NCI-H146 treated with DMSO at 0.1 percent for 48 hours (cell line): ENCODE measurements at regions not wholly inside any gene's neighbourhood (a gene's known extent, or its start where the extent isn't known, plus 50 kb on each side); places are given as distances from the start of the nearest gene placed in this dataset.
A peak's percentile ranks its signal among the peaks of the same experiment; 100 is the strongest.
"Not testable (repeated sequence)": the region's sequence is repeated elsewhere in the genome, so short reads cannot be mapped to it uniquely, and the experiment has no call there.

Experiments used
- DNase-seq: peaks from one replicate; lab custom pipeline; 2025; ENCODE audit not compliant: unreplicated experiment; lab: John Stamatoyannopoulos, UW

DNA sequence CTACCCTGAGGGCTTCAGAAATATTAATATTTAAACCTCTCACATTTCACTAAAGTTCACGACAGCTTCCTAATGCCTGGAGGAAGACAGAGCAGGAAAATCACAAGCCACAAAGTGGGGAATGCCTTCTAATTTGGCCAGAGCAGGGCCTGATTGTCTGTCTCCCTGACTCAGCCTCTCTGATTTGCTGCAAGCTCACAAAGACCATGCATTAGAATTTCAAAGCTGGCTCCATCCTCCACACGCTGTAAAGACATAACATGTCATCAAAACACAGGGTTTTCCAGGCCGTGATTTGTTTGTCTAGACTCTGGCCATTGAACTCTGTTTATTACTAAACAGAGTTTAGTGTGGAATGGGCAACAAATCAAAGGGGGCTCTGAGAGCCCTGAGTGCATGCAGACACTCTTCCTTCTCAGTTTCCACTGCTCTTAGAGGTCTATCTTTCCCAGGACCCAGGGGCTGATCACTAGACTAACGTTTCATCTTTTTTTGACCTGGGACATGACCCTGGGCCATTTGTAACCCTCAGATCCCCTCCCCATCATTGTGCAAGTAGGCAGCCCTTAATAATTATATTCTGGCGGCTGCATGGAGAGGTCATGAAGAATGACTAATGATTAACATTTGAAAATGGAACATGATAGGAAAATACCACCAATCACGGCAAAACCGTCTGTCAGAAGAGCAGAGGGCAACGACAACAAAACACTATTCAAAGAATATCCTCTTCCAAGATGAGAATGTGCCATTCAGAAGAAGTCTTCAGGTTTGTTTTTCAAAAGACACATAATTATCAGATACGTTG, 140.2 kb downstream of the ENC1 start:
- no peak for DNase-seq

DNA sequence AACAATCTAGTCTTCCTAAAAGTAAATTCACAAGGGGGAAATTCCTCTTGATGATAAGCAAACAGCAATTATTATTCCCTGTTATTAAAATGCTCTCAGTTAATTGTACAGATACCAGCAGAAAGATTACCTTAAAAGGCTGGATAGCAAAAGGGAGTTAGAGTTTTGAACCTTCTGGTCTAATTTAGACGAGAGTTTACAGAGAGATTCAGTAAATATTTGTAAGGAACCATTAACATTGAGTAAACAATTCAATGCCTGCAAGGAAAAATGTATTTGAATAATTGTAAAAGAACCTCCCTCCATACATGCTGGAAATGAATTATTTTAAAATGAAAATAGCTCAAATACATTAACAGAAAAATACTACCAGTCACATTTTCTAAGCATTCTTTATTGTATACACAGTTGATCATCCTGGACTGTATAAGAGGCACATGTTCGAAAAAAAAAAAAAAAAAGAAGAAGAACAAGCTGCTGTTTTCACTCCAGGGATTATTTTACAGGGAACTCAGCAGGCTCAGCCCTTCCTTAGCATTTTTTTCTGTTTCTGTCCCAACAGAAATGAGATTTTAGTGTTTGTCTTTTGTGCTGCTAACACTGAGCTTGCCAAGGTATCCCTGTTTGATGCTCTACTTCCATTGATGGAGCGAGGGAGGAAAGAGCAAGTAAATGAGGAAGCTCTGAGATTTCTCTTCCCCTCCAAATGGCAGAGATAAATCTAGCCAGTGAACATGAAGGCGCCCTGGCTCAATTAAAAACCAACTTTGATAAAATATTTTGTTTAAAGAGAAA, 141.1 kb downstream of the ENC1 start:
- DNase-seq, result peak; percentile 68

DNA sequence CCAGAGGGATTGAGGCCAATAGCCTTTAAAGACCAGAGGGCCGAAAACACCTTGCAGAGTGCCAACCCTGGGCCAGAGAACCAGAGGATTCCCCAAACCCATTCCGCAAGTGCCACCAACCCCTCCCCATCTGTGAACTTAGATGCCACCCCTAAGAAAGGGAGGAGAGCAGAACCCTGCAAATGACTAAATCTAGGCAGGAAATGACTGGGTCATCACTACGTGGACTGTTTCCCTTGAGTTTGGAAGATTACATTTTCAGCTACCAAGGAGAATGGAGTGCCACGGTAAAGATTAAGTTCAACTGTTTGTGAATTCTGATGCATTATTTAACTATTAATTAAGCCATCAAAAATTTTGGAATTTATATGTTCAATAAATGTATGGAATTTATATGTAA, 142.8 kb downstream of the ENC1 start:
- no peak for DNase-seq

DNA sequence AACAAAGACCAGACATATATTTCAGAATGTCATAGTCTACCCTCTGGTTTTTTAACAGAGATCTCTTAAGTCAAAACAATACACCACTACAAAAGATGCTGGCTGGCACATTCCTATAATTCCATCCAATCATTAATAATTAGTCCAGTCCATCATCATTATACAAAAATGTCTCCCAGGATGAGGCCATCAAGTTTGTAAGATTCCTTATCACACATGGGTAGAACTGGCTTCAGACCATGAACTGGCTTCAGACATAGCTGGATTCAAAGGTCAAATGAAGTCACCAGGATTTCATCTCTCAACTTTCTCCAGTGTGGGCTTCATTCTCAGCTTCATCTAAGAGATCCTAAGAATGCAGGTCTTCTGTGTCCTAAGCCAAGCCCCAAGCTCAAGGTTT, 147.1 kb downstream of the ENC1 start:
- DNase-seq, result no peak

DNA sequence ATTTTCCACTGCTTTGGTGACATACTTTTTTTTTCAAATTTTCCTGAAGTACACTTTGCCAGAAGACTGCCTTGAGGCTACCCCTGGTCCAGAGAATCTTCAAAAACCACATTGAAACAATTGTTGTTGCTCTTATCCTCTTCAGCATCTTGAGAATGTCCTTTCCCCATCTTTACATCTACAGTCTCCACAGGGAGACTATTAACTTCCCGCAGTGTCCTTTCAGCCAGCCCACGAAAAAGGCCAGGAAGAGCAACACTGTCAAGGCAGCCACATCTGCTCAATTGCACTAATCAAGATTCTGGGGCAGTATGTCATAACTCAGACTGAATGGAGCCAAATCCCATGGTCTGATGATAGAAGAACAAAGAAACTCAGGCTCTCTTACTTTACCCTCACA, 148.3 kb downstream of the ENC1 start:
- DNase-seq, result no peak

DNA sequence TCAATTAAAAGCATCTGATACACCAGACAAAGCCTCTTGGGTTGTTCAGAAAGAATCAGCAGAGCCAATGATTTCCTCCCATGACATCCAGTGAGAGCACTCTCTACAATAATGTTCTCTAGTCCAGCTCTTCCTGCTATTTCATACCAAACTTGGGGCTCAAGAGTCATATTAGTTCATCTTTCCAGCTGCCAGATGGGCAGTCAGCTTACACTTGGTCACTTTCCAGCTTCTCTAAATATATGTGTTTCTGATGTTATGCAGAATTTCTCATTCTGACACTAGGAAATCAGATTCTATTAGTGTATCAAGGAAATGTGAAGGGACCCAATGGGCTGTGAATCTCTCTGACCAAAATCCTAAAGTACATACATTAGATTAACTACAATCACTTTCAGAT, 148.9 kb downstream of the ENC1 start:
- no peak for DNase-seq

DNA sequence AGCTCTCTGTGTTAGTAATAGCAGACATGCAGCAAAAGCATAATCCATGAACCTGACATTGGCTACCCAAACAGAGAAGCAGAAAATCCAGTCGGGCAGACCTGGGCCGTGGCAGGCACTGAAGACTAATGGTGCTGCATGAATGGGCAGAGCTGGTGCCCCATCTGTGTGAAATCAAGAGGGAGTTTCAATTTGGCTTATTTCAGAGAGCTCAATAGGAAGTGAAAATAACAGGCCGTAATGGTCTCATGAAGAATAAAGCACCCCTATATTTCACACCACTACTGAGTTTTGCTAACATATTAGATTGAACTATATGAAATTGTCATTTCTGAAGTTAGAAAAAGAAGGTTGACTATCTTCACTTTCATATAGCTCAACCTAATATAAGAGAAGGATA, 149.7 kb downstream of the ENC1 start:
- DNase-seq, result no peak

DNA sequence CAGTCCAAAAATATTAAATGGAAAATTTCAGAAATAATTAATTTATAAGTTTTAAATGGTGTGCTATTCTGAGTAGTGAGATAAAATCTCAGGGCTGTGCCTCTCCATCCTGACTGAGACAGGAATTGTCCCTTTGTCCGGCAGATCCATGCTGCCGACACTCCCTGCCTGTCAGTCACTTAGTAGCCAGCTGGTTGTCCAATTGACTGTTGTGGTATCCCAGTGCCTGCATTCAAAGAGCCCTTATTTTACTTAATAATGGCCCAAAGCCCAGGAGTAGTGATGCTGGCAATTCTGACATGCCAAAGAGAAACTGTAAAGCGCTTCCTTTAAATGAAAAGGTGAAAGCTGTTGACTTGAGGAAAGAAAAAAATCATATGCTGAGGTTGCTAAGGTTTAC, 157.5 kb downstream of the ENC1 start:
- DNase-seq, result no peak

DNA sequence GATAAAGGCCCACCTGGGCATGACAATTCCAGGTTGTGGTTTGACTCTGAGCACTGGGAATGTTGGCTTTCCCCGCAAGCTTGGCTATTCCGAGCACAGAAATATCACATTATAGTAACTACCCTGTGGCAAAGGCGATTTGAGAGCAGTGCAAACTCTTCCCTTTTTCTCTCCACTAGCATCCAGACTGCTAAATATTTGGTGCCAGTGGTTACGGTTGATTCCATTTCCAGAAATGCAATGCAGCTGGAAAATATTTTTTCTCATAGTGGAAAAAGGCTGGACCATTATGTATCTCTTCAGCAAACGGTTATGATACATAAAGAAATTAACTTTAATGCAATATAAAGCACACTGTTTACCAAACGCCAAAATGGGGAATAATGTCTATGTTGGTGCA, 158.0 kb downstream of the ENC1 start:
- no peak for DNase-seq

DNA sequence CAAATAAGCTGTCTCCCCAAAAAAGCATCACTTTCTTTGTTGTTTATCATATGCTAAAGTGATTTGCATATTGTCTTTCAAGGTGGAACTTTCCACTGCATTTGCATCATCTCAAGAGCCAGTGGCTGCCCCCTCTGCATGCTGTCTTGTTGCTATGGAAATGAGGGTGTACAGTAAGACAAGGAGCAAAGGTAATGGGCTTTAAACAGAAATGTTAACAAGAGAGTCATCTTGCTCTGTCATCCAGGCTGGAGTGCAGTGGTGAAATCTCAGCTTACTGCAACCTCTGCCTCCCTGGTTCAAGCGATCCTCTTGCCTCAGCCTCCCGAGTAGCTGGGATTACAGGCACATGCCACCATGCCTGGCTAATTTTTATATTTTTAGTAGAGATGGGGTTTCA, 159.2 kb downstream of the ENC1 start:
- not testable (repeated sequence) for DNase-seq

DNA sequence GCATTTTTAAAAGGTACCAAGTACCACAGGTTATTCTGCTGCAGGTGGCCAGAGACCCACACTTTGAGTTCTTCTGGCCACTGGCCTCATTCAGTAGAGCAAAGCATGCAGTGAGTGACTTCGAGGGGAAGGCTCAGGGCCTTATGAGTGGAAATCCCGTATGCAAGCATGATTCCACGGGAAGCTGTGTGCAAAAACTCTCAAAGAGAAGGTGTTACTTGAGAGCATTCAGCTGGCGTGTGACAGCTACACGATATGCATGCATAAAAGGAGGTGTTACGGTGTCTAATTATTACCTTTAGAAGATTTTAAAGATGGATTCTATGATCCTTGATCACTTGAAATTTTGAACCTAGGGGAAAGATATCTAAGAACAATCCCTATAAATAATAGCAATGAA, 160.3 kb downstream of the ENC1 start:
- DNase-seq, result no peak

DNA sequence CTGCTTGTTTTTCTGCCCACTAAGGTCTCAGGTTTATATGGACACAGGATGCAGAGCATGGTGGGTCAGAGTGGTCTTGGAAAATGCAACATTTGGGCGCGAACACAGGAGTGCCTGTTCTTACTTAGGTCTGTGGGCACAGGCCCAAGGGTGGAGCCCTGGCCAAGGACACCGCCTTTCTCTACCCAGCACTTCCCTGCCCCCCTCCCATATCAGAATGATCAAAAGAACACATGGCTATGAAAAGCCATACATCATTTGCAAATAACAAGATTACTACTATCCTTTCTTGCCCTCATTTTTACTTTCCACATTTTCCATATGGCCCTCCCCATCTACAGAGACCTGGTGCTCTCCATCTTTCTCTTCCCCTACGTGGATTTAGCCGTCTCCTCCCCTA, 162.2 kb downstream of the ENC1 start:
- DNase-seq, result no peak

DNA sequence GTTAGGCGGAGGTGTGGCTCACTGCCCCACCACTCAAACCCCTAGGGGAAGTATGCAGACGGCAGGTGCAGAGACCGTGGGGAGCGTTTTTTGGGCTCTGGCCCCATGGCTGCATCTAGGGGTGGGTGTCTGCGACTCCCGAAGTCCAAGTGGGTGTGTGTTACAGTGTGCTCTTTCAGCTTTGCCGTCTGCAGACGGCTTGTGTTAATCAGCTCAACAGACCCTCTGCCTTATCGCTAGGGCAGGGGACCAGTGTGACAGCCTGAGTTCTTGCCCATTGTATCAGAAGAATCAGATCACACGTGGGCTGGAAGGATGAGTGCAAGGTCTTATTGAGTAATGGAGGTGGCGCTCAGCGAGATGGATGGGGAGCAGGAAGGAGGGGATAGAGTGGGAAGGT, 162.8 kb downstream of the ENC1 start:
- DNase-seq, result no peak

DNA sequence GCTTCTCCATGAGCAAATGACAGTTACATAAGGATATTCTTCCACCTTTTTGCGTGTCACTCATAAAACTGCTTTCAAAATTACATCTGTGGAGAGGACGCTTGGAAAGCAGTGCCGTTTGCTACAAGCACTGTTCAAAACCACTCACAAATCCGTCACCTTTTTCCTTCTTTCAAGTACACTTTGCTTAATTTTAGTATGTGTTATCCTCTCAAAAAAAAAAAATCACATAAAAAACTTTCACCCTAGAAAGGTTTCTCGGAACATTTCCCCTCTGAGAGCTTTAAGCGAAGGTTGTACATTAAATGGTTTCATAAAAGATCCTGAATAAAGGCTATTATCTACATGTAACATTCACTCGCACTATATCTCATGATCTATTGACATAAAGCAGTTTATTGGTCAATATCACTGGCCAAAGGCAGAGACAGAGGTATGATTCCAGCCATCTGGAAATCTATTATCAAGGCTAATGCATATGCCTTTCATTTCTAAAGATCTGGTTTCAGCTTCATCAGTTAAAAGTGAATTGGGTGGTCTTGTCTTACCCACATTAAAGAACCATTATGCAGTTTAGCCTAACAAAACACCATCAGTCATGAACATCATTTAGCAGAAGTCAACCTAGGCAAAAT, 163.6 kb downstream of the ENC1 start:
- no peak for DNase-seq

DNA sequence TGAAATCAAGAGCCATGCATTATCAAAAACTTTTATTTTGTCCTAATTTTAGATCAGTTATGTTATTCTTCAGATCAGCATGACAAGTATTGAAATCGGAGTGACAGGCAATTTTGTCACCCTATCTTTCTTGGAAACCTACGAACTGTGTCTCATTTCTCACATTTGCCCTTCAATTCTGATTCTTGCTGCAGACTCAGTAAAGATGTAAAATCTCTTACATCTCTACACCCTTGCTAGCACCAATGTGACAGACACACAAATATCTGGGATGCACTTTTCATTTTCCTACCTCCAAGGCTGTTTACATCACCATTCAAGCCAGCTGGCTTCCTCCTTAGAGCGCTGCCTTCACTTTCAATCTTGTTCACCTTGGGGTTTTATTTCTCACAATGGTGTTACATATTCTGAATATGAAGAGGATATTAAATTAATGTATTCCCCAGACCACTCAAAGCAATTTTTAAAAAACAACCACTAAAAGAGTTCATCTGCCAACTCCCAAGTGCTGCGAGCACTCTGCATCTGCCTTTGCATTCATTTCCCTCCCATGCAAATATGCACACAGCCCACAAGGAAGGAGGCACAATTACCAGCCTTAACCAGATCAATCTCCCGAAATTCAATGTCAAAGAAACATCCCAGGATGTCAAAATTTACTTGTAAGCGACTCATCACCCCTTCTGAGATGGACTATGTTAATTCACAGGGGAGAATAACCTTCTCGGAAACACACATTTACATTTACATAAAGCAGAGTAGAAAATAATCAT, 164.3 kb downstream of the ENC1 start:
- DNase-seq, result no peak

DNA sequence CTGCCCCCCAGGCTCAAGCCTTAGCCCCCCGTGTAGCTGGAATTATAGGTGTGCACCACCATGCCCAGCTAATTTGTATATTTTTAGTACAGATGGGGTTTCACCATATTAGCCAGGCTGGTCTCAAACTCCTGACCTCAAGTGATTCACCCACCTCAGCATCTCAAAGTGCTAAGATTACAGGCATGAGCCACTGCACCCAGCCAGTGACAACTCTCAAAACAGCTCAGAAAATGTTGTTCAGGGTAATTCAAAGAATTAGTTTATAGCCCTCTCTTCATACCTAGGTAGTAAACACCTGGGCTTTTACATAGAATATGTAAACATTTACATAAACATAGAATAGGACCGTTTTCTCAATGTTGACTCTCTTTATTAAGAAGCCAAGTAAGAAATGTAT, 168.7 kb downstream of the ENC1 start:
- DNase-seq, result no peak

DNA sequence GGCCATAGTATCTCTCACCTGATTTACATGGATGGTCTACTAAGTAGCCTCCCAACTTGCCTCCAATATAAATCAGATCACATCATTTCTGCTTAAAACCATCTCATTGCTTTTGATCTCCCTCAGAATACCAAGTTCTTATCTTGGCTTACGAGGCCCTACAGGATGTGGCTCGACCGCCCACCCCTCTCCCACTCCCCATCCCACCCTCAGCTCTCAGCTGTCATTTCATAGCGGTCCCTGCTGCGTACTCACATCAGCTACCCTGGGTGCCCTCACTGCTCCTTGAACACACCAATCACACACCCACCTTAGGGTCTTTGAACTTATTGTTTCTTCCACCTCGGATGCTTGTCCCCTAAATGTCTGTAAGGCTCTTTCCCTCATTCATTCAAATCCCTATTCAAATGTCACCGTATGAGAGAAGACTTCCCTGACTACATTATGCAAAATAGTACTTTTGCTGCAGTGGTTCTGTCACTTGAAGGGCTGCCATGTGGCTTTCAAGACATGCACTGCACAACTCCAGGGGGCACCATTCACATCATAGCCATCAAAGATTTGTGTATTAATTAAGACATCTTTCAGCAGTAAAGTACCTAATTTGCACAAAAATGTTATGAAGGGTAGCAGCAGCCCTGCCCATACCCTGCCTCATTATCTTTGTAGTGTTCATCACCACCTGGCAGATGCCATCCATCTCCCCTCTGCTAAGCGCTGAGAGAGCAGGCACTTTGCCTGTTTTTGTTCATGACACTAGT, 171.1 kb downstream of the ENC1 start:
- no peak for DNase-seq

DNA sequence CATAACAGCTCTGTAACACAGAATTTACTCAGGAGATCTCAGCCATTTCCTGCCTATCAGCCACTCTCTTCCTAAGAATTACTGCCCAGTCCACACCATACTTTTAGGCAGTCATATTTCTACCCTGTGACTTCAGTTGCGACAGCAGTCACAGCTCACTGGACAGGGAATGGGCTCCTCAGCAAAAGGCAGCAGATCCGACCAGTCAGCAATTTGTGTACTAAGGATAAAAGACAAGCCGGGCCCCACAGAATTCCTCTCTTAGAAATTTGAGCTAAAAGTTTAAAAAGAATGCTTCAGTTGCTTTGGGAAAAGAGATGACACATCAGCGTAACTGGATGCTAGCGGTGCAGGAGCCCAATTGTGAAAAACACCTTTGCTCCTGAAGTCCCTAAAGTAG, 172.1 kb downstream of the ENC1 start:
- DNase-seq, result no peak

DNA sequence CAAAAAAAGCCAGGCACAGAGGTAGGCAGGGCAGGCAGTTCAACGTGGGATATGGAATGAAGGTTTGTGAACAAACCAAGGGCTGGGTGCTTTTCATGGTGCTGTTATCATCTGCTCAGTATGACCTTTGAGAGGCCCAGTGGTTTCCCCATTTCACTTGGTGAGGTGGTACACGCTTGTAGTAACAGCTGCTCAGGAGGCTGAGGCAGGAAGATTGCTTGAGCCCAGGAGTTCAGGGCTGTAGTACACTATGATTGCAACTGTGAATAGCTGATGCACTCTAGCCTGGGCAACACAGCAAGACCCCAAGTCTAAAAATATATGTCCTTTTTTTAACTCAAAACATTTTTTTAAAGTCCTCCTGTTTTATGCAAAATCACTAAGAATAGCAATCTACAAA, 174.8 kb downstream of the ENC1 start:
- no peak for DNase-seq

DNA sequence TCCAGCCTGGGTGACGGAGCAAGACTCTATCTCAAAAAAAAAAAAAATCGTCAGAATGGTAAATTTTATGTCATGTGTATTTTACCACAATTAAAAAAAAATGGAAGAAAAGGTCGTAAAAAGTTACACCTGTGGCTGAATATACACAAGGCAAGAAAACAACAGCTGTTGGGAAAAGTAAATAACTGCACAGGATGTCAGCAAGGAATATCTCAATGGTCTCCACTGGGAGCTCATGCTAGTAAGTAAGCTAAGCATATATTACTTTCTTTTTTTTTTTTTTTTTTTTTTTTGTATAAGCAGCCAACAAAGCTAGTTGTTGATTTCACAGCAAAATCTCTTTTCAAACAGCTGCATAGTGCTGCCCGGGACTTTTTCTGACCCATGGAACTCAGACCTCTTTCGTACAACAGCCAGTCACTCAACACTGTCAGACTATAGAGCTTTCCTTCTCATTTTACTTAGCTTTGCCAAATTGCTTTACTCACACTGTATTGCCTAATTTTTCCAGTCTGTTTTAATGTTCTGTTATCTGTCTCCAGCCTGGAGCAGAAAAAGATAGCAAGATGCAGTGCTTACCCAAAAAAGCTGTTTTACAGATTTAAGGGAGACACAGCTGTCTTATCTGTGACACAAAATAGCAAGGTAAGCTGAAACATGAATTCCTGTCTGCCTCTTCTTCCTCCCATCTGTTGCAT, 175.9 kb downstream of the ENC1 start:
- DNase-seq, result peak; percentile 12
